Lower leg skin (tissue), 4 donors: ENCODE measurements at regions not wholly inside any gene's neighbourhood (a gene's known extent, or its start where the extent isn't known, plus 50 kb on each side); places are given as distances from the start of the nearest gene placed in this dataset.

Experiments used
- DNase-seq, 2 donors: peaks; one replicate each; pipeline ENCODE4 v3.0.0-alpha.2; 2019; ENCODE audit warnings: low spot score in 2 of 2
- H3K4me3 ChIP-seq: fragments of 200-600 bp; sonication (generic); 2 replicates; pipeline ENCODE4 v1.5.1; 2017; ENCODE audit warnings: mild to moderate bottlenecking, low read depth; ENCODE audit not compliant: poor library complexity, severe bottlenecking
- CTCF ChIP-seq, 3 donors: fragments of 450-650 bp; IDR thresholded peaks; one replicate each; pipeline ENCODE4 v1.5.1; 2016; ENCODE audit warnings: antibody characterized with exemption in 3 of 3, mild to moderate bottlenecking in 3 of 3, moderate library complexity in 2 of 3
- POLR2A ChIP-seq, 2 donors: fragments of 450-650 bp; IDR thresholded peaks; one replicate each; pipeline ENCODE4 v1.6.1; 2016 to 2017; ENCODE audit warnings: antibody characterized with exemption in 2 of 2, mild to moderate bottlenecking in 1 of 2, moderate library complexity in 1 of 2
- WGBS, 2 donors: methylation state at CpG; one replicate each; pipeline ENCODE4 v1.1.5; 2018; 5-methylcytosine and 5-hydroxymethylcytosine counted together
- intact Hi-C: fragments of 100-400 bp; cut with DNase I; formaldehyde crosslinking; loops from one replicate; pipeline ENCODE4 v1.15.0; 2023; ENCODE audit warnings: low total_unique reads

GRCh38 chr6:139868576-139868975 is 494.1 kb upstream of the CITED2 start:
- WGBS, 2 donors, result 55 to 68% methylated on average over 2 of the region's 2 CpGs
- no peak for TF ChIP-seq CTCF (IDR thresholded peaks at IDR 0.05)
- no peak for TF ChIP-seq POLR2A (IDR thresholded peaks at IDR 0.05)
- intact Hi-C loops, result no loop called here
- no peak overlapping the region for H3K4me3 ChIP-seq
- DNase-seq, result no peak

- WGBS, 2 donors, result 26 to 47% methylated on average over 1 of the region's 1 CpG
- DNase-seq, result no peak
- intact Hi-C loops, result no loop called here
- no peak overlapping the region for H3K4me3 ChIP-seq
- TF ChIP-seq POLR2A (IDR thresholded peaks at IDR 0.05) (no peak), CTCF (IDR thresholded peaks at IDR 0.05) (no peak)
Measured at GRCh38 chr6:139863964-139864363, 489.5 kb upstream of the CITED2 start.

GRCh38 chr6:139863346-139863745 is 488.9 kb upstream of the CITED2 start:
- no peak for TF ChIP-seq CTCF (IDR thresholded peaks at IDR 0.05)
- TF ChIP-seq POLR2A (IDR thresholded peaks at IDR 0.05), result no peak
- no peak overlapping the region for H3K4me3 ChIP-seq
- intact Hi-C loops, result no loop called here
- DNase-seq, result no peak
- 65 to 69% methylated on average over 1 of the region's 1 CpG for WGBS, 2 donors

- WGBS, 2 donors, result 77 to 81% methylated on average over 2 of the region's 2 CpGs
- no peak for DNase-seq
- intact Hi-C loops, result no loop called here
- no peak overlapping the region for H3K4me3 ChIP-seq
- TF ChIP-seq CTCF (IDR thresholded peaks at IDR 0.05), result no peak
- no peak for TF ChIP-seq POLR2A (IDR thresholded peaks at IDR 0.05)
Measured at GRCh38 chr6:139862311-139862710, 487.9 kb upstream of the CITED2 start.

- WGBS, 2 donors, result 90 to 96% methylated on average over 4 of the region's 4 CpGs
- DNase-seq, result no peak
- intact Hi-C loops, result no loop called here
- no peak overlapping the region for H3K4me3 ChIP-seq
- TF ChIP-seq CTCF (IDR thresholded peaks at IDR 0.05) (no peak), POLR2A (IDR thresholded peaks at IDR 0.05) (no peak)
Measured at GRCh38 chr6:139860203-139860602, 485.8 kb upstream of the CITED2 start.

GRCh38 chr6:139858429-139858828 is 484.0 kb upstream of the CITED2 start:
- DNase-seq, result no peak
- intact Hi-C loops, result no loop called here
- no peak overlapping the region for H3K4me3 ChIP-seq
- TF ChIP-seq CTCF (IDR thresholded peaks at IDR 0.05), result no peak
- TF ChIP-seq POLR2A (IDR thresholded peaks at IDR 0.05), result no peak
- 39 to 44% methylated on average over 2 of the region's 2 CpGs for WGBS, 2 donors
